Activated CD4-positive, alpha-beta memory T cell treated with anti-CD3 and anti-CD28 coated beads for 36 hours (primary cell): ENCODE measurements at regions not wholly inside any gene's neighbourhood (a gene's known extent, or its start where the extent isn't known, plus 50 kb on each side); places are given as distances from the start of the nearest gene placed in this dataset.

Experiments
- CTCF ChIA-PET: fragments of 350-600 bp; sonication (Branson Sonifier 250); formaldehyde crosslinking; loops from one replicate; lab custom pipeline; 2021; ENCODE audit warnings: antibody characterized with exemption, inconsistent platforms; lab: Charles Lee
- POLR2A ChIA-PET: fragments of 350-600 bp; sonication (Branson Sonifier 250); formaldehyde crosslinking; loops from one replicate; lab custom pipeline; 2021; ENCODE audit warnings: antibody characterized with exemption; lab: Charles Lee
- DNase-seq: peaks from one replicate; pipeline ENCODE4 v3.0.0-alpha.2; 2020
- H3K27ac Mint-ChIP-seq: one replicate; pipeline ENCODE4 v1.8.0; 2021; ENCODE audit warnings: mixed read lengths
- H3K27me3 Mint-ChIP-seq: one replicate; pipeline ENCODE4 v1.8.0; 2021; ENCODE audit warnings: mixed read lengths
- H3K36me3 Mint-ChIP-seq: one replicate; pipeline ENCODE4 v1.8.0; 2021; ENCODE audit warnings: mixed read lengths
- H3K4me1 Mint-ChIP-seq: one replicate; pipeline ENCODE4 v1.8.0; 2021; ENCODE audit warnings: low read depth, mixed read lengths
- H3K4me3 Mint-ChIP-seq: one replicate; pipeline ENCODE4 v1.8.0; 2021; ENCODE audit warnings: mild to moderate bottlenecking, mixed read lengths
- H3K9me3 Mint-ChIP-seq: one replicate; pipeline ENCODE4 v1.8.0; 2021; ENCODE audit warnings: mixed read lengths
- intact Hi-C: fragments of 100-400 bp; cut with micrococcal nuclease; formaldehyde crosslinking; loops from one replicate; pipeline ENCODE4 v1.15.1; 2023

GRCh38 chr6:22794844-22795243 lies 225.5 kb downstream of the HDGFL1 start:
- H3K36me3 Mint-ChIP-seq = no peaks in the 10 kb centered on the region
- ChIA-PET POLR2A (no interaction called here), CTCF (no interaction called here)
- peaks cover 29% of the 10 kb centered on the region for H3K9me3 Mint-ChIP-seq
- H3K4me3 Mint-ChIP-seq = no peak overlapping the region
- intact Hi-C loops = no loop called here
- no peaks in the 10 kb centered on the region for H3K4me1 Mint-ChIP-seq
- DNase-seq = no peak
- no peaks in the 10 kb centered on the region for H3K27me3 Mint-ChIP-seq
- H3K27ac Mint-ChIP-seq = no peak overlapping the region

GRCh38 chr6:22800451-22800850 lies 231.1 kb downstream of the HDGFL1 start:
- ChIA-PET POLR2A (no interaction called here), CTCF (no interaction called here)

GRCh38 chr6:22801831-22802230 lies 232.5 kb downstream of the HDGFL1 start:
- POLR2A ChIA-PET = no interaction called here
- no peak for DNase-seq
- Mint-ChIP-seq H3K27ac (no peak overlapping the region), H3K27me3 (no peaks in the 10 kb centered on the region), H3K9me3 (no peaks in the 10 kb centered on the region), H3K4me1 (no peaks in the 10 kb centered on the region), H3K36me3 (no peaks in the 10 kb centered on the region), H3K4me3 (no peak overlapping the region)
- intact Hi-C loops = no loop called here
- CTCF ChIA-PET = no interaction called here

More at GRCh38 chr6:22800451-22800850, 231.1 kb downstream of the HDGFL1 start:
- H3K27ac Mint-ChIP-seq = no peak overlapping the region
- no peak overlapping the region for H3K4me3 Mint-ChIP-seq
- peaks cover 4% of the 10 kb centered on the region for H3K9me3 Mint-ChIP-seq
- no peak for DNase-seq
- no peaks in the 10 kb centered on the region for H3K36me3 Mint-ChIP-seq
- H3K27me3 Mint-ChIP-seq = no peaks in the 10 kb centered on the region
- intact Hi-C loops = no loop called here
- H3K4me1 Mint-ChIP-seq = no peaks in the 10 kb centered on the region

GRCh38 chr6:22804620-22805261 lies 235.4 kb downstream of the HDGFL1 start:
- H3K27me3 Mint-ChIP-seq = no peaks in the 10 kb centered on the region
- DNase-seq = no peak
- no peak overlapping the region for H3K4me3 Mint-ChIP-seq
- POLR2A ChIA-PET = no interaction called here
- H3K4me1 Mint-ChIP-seq = no peaks in the 10 kb centered on the region
- no peak overlapping the region for H3K27ac Mint-ChIP-seq
- no peaks in the 10 kb centered on the region for H3K36me3 Mint-ChIP-seq
- CTCF ChIA-PET = no interaction called here
- intact Hi-C loops = no loop called here
- H3K9me3 Mint-ChIP-seq = no peaks in the 10 kb centered on the region

- ChIA-PET POLR2A (no interaction called here), CTCF (no interaction called here)
- Mint-ChIP-seq H3K27ac (no peak overlapping the region), H3K9me3 (peaks cover 2% of the 10 kb centered on the region), H3K36me3 (no peaks in the 10 kb centered on the region), H3K27me3 (no peaks in the 10 kb centered on the region), H3K4me1 (no peaks in the 10 kb centered on the region), H3K4me3 (no peak overlapping the region)
- intact Hi-C loops = no loop called here
- DNase-seq = no peak
Measured at GRCh38 chr6:22807261-22807660, 237.9 kb downstream of the HDGFL1 start.

- Mint-ChIP-seq H3K27me3 (no peaks in the 10 kb centered on the region), H3K4me3 (no peak overlapping the region), H3K4me1 (no peaks in the 10 kb centered on the region), H3K27ac (no peak overlapping the region), H3K9me3 (peaks cover 2% of the 10 kb centered on the region), H3K36me3 (no peaks in the 10 kb centered on the region)
- CTCF ChIA-PET = no interaction called here
- POLR2A ChIA-PET = no interaction called here
- DNase-seq = no peak
- intact Hi-C loops = no loop called here
Measured at GRCh38 chr6:22807818-22808217, 238.5 kb downstream of the HDGFL1 start.

- POLR2A ChIA-PET = no interaction called here
- Mint-ChIP-seq H3K27me3 (no peaks in the 10 kb centered on the region), H3K27ac (no peak overlapping the region), H3K4me1 (no peaks in the 10 kb centered on the region), H3K36me3 (no peaks in the 10 kb centered on the region), H3K4me3 (no peak overlapping the region), H3K9me3 (peaks cover 6% of the 10 kb centered on the region)
- intact Hi-C loops = no loop called here
- CTCF ChIA-PET = no interaction called here
- DNase-seq = no peak
Measured at GRCh38 chr6:22808466-22808865, 239.1 kb downstream of the HDGFL1 start.

- intact Hi-C loops = no loop called here
- CTCF ChIA-PET = no interaction called here
- no peak overlapping the region for H3K27ac Mint-ChIP-seq
- no peaks in the 10 kb centered on the region for H3K4me1 Mint-ChIP-seq
- H3K4me3 Mint-ChIP-seq = no peak overlapping the region
- POLR2A ChIA-PET = no interaction called here
- H3K36me3 Mint-ChIP-seq = no peaks in the 10 kb centered on the region
- no peak for DNase-seq
- peaks cover 7% of the 10 kb centered on the region for H3K9me3 Mint-ChIP-seq
- no peaks in the 10 kb centered on the region for H3K27me3 Mint-ChIP-seq
Measured at GRCh38 chr6:22809370-22809769, 240.0 kb downstream of the HDGFL1 start.

- no peaks in the 10 kb centered on the region for H3K36me3 Mint-ChIP-seq
- DNase-seq = no peak
- ChIA-PET CTCF (no interaction called here), POLR2A (no interaction called here)
- intact Hi-C loops = no loop called here
- H3K27ac Mint-ChIP-seq = no peak overlapping the region
- H3K9me3 Mint-ChIP-seq = peaks cover 2% of the 10 kb centered on the region
- no peaks in the 10 kb centered on the region for H3K4me1 Mint-ChIP-seq
- H3K27me3 Mint-ChIP-seq = no peaks in the 10 kb centered on the region
- no peak overlapping the region for H3K4me3 Mint-ChIP-seq
Measured at GRCh38 chr6:22819209-22819608, 249.8 kb downstream of the HDGFL1 start.

GRCh38 chr6:22821664-22822320 lies 252.4 kb downstream of the HDGFL1 start:
- Mint-ChIP-seq H3K36me3 (no peaks in the 10 kb centered on the region), H3K4me3 (no peak overlapping the region), H3K27me3 (no peaks in the 10 kb centered on the region), H3K4me1 (no peaks in the 10 kb centered on the region), H3K27ac (no peak overlapping the region), H3K9me3 (peaks cover 2% of the 10 kb centered on the region)
- intact Hi-C loops = no loop called here
- ChIA-PET POLR2A (no interaction called here), CTCF (no interaction called here)
- DNase-seq = no peak

- H3K4me1 Mint-ChIP-seq = no peaks in the 10 kb centered on the region
- H3K27ac Mint-ChIP-seq = no peak overlapping the region
- ChIA-PET POLR2A (no interaction called here), CTCF (no interaction called here)
- intact Hi-C loops = no loop called here
- no peaks in the 10 kb centered on the region for H3K36me3 Mint-ChIP-seq
- no peaks in the 10 kb centered on the region for H3K27me3 Mint-ChIP-seq
- DNase-seq = no peak
- H3K9me3 Mint-ChIP-seq = peaks cover 3% of the 10 kb centered on the region
- no peak overlapping the region for H3K4me3 Mint-ChIP-seq
Measured at GRCh38 chr6:22825210-22825609, 255.8 kb downstream of the HDGFL1 start.

- peaks cover 3% of the 10 kb centered on the region for H3K9me3 Mint-ChIP-seq
- no peaks in the 10 kb centered on the region for H3K36me3 Mint-ChIP-seq
- ChIA-PET CTCF (no interaction called here), POLR2A (no interaction called here)
- H3K4me1 Mint-ChIP-seq = no peaks in the 10 kb centered on the region
- intact Hi-C loops = no loop called here
- no peak overlapping the region for H3K4me3 Mint-ChIP-seq
- H3K27me3 Mint-ChIP-seq = no peaks in the 10 kb centered on the region
- no peak overlapping the region for H3K27ac Mint-ChIP-seq
- no peak for DNase-seq
Measured at GRCh38 chr6:22826961-22827360, 257.6 kb downstream of the HDGFL1 start.

GRCh38 chr6:22827760-22828159 lies 258.4 kb downstream of the HDGFL1 start:
- H3K4me1 Mint-ChIP-seq = no peaks in the 10 kb centered on the region
- H3K27me3 Mint-ChIP-seq = no peaks in the 10 kb centered on the region
- intact Hi-C loops = no loop called here
- DNase-seq = no peak
- H3K36me3 Mint-ChIP-seq = no peaks in the 10 kb centered on the region
- CTCF ChIA-PET = no interaction called here
- H3K4me3 Mint-ChIP-seq = no peak overlapping the region
- no peak overlapping the region for H3K27ac Mint-ChIP-seq
- POLR2A ChIA-PET = no interaction called here
- H3K9me3 Mint-ChIP-seq = peaks cover 3% of the 10 kb centered on the region
